ENCODE measurements at regions not wholly inside any gene's neighbourhood (a gene's known extent, or its start where the extent isn't known, plus 50 kb on each side); places are given as distances from the start of the nearest gene placed in this dataset.

GRCh38 chr11:80533463-80533862 lies 1092.6 kb upstream of the TENM4 start:
- TF ChIP-seq CTCF (conservative IDR thresholded peaks at IDR 0.05 in 1 of 2, IDR thresholded peaks at IDR 0.05 in 1 of 2; ENCODE audit: extremely low read depth in 1 of 2, insufficient read depth in 1 of 2, low read depth in 1 of 2, low read length in 2 of 2), result no peak
- TF ChIP-seq EZH2 (IDR thresholded peaks at IDR 0.05; ENCODE audit: borderline replicate concordance, low read length), result no peak

Measured in mammary epithelial cell (primary cell).